ENCODE measurements at regions not wholly inside any gene's neighbourhood (a gene's known extent, or its start where the extent isn't known, plus 50 kb on each side); places are given as distances from the start of the nearest gene placed in this dataset.

GRCh38 chr14:53842938-53843337 lies 113.7 kb downstream of the BMP4 start:
- TF ChIP-seq EZH2 (IDR thresholded peaks at IDR 0.05; ENCODE audit: low read depth) = no peak
- TF ChIP-seq CTCF (conservative IDR thresholded peaks at IDR 0.05) = no peak
